ENCODE measurements at regions not wholly inside any gene's neighbourhood (a gene's known extent, or its start where the extent isn't known, plus 50 kb on each side); places are given as distances from the start of the nearest gene placed in this dataset.
"Not testable (repeated sequence)": the region's sequence is repeated elsewhere in the genome, so short reads cannot be mapped to it uniquely, and the experiment has no call there.

- Mint-ChIP-seq H3K4me1 (ENCODE audit: unreplicated experiment) (no peaks in the 10 kb centered on the region), H3K27me3 (ENCODE audit: unreplicated experiment) (peaks cover 2% of the 10 kb centered on the region), H3K4me3 (ENCODE audit: unreplicated experiment) (no peak overlapping the region), H3K27ac (ENCODE audit: unreplicated experiment) (no peak overlapping the region), H3K36me3 (ENCODE audit: low read depth, unreplicated experiment) (peaks cover 4% of the 10 kb centered on the region), H3K9me3 (ENCODE audit: unreplicated experiment) (no peaks in the 10 kb centered on the region)
- TF ChIP-seq CTCF (IDR thresholded peaks at IDR 0.05; ENCODE audit: unreplicated experiment) = no peak
- no peak for DNase-seq (ENCODE audit: low spot score)
These were observed 105.4 kb upstream of the PLEKHG1 start for GRCh38 chr6:150494241-150494640.

- H3K27ac Mint-ChIP-seq (ENCODE audit: unreplicated experiment) = no peak overlapping the region
- H3K27me3 Mint-ChIP-seq (ENCODE audit: unreplicated experiment) = peaks cover 2% of the 10 kb centered on the region
- no peak overlapping the region for H3K4me3 Mint-ChIP-seq (ENCODE audit: unreplicated experiment)
- TF ChIP-seq CTCF (IDR thresholded peaks at IDR 0.05; ENCODE audit: unreplicated experiment) = no peak
- H3K36me3 Mint-ChIP-seq (ENCODE audit: low read depth, unreplicated experiment) = peaks cover 4% of the 10 kb centered on the region
- DNase-seq (ENCODE audit: low spot score) = no peak
- H3K4me1 Mint-ChIP-seq (ENCODE audit: unreplicated experiment) = no peaks in the 10 kb centered on the region
- no peaks in the 10 kb centered on the region for H3K9me3 Mint-ChIP-seq (ENCODE audit: unreplicated experiment)
These were observed 104.6 kb upstream of the PLEKHG1 start for GRCh38 chr6:150495126-150495525.

GRCh38 chr6:150496629-150497028 is 103.1 kb upstream of the PLEKHG1 start:
- no peak overlapping the region for H3K27ac Mint-ChIP-seq (ENCODE audit: unreplicated experiment)
- H3K9me3 Mint-ChIP-seq (ENCODE audit: unreplicated experiment) = no peaks in the 10 kb centered on the region
- no peak overlapping the region for H3K4me3 Mint-ChIP-seq (ENCODE audit: unreplicated experiment)
- H3K36me3 Mint-ChIP-seq (ENCODE audit: low read depth, unreplicated experiment) = peaks cover 4% of the 10 kb centered on the region
- DNase-seq (ENCODE audit: low spot score) = no peak
- TF ChIP-seq CTCF (IDR thresholded peaks at IDR 0.05; ENCODE audit: unreplicated experiment) = no peak
- H3K4me1 Mint-ChIP-seq (ENCODE audit: unreplicated experiment) = no peaks in the 10 kb centered on the region
- peaks cover 2% of the 10 kb centered on the region for H3K27me3 Mint-ChIP-seq (ENCODE audit: unreplicated experiment)

GRCh38 chr6:150499882-150500312 is 99.8 kb upstream of the PLEKHG1 start:
- no peak for TF ChIP-seq CTCF (IDR thresholded peaks at IDR 0.05; ENCODE audit: unreplicated experiment)
- H3K9me3 Mint-ChIP-seq (ENCODE audit: unreplicated experiment) = no peaks in the 10 kb centered on the region

GRCh38 chr6:150500568-150500967 is 99.1 kb upstream of the PLEKHG1 start:
- not testable (repeated sequence) for DNase-seq (ENCODE audit: low spot score); H3K27ac Mint-ChIP-seq (ENCODE audit: unreplicated experiment); H3K27me3 Mint-ChIP-seq (ENCODE audit: unreplicated experiment); H3K4me1 Mint-ChIP-seq (ENCODE audit: unreplicated experiment); H3K9me3 Mint-ChIP-seq (ENCODE audit: unreplicated experiment); H3K36me3 Mint-ChIP-seq (ENCODE audit: low read depth, unreplicated experiment); H3K4me3 Mint-ChIP-seq (ENCODE audit: unreplicated experiment)

More at GRCh38 chr6:150499882-150500312, 99.8 kb upstream of the PLEKHG1 start:
- no peaks in the 10 kb centered on the region for H3K4me1 Mint-ChIP-seq (ENCODE audit: unreplicated experiment)
- no peak for DNase-seq (ENCODE audit: low spot score)
- no peak overlapping the region for H3K4me3 Mint-ChIP-seq (ENCODE audit: unreplicated experiment)
- no peaks in the 10 kb centered on the region for H3K36me3 Mint-ChIP-seq (ENCODE audit: low read depth, unreplicated experiment)
- H3K27ac Mint-ChIP-seq (ENCODE audit: unreplicated experiment) = no peak overlapping the region
- H3K27me3 Mint-ChIP-seq (ENCODE audit: unreplicated experiment) = peaks cover 2% of the 10 kb centered on the region

GRCh38 chr6:150503041-150503440 is 96.6 kb upstream of the PLEKHG1 start:
- no peak for DNase-seq (ENCODE audit: low spot score)
- no peaks in the 10 kb centered on the region for H3K9me3 Mint-ChIP-seq (ENCODE audit: unreplicated experiment)
- H3K27me3 Mint-ChIP-seq (ENCODE audit: unreplicated experiment) = peaks cover 2% of the 10 kb centered on the region
- no peaks in the 10 kb centered on the region for H3K36me3 Mint-ChIP-seq (ENCODE audit: low read depth, unreplicated experiment)
- TF ChIP-seq CTCF (IDR thresholded peaks at IDR 0.05; ENCODE audit: unreplicated experiment) = no peak
- no peak overlapping the region for H3K27ac Mint-ChIP-seq (ENCODE audit: unreplicated experiment)
- no peaks in the 10 kb centered on the region for H3K4me1 Mint-ChIP-seq (ENCODE audit: unreplicated experiment)
- H3K4me3 Mint-ChIP-seq (ENCODE audit: unreplicated experiment) = no peak overlapping the region
